OCI-LY7 (cell line): ENCODE measurements at regions not wholly inside any gene's neighbourhood (a gene's known extent, or its start where the extent isn't known, plus 50 kb on each side); places are given as distances from the start of the nearest gene placed in this dataset.

ENCODE experiments used
- EZH2phosphoT487 ChIP-seq: fragments of 200-600 bp; sonication (generic); IDR thresholded peaks from 2 replicates; pipeline ENCODE4 v1.6.1; 2018; ENCODE audit warnings: low read depth, borderline replicate concordance, mild to moderate bottlenecking, mixed run types, antibody characterized with exemption, low read length, moderate library complexity, mixed read lengths
- TF ChIP-seq, protein P1 (sequence below): fragments of 200-600 bp; sonication (generic); conservative IDR thresholded peaks from 2 replicates; pipeline ENCODE4 v1.5.1; 2014; ENCODE audit warnings: mild to moderate bottlenecking, antibody characterized with exemption, low read length, moderate library complexity, mixed read lengths

DNA sequence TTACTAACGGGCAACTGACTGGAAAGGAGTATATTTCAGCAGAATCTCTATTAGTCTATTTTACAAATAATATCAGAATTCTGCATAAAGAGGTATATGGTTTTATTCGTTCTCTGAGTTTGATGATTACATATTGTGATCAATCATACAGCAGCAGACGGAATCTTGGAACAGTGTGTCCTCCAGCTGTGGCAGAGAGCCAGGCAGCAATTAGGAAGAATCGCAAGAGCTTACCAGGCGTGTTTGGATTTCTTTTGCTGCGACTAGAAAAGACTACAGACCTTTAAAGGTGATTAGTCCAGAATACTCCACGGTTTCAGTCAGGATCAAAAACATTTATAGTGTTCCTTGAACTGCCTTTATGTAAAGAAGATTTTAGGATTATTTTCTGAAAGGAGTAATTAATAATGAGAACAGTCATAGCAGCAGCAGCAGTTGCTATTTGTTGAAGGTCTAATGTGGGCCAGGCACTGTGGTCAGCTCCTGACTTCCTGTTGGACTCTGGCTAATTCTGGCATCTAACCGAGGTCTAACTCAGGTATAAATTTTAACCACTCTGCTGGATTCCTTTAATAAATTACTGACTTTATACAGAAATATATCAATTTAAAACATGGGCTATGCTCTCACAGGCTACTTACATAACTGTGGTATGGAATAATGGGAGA, 225.3 kb upstream of the CXorf66 start:
- TF ChIP-seq, protein P1, sequence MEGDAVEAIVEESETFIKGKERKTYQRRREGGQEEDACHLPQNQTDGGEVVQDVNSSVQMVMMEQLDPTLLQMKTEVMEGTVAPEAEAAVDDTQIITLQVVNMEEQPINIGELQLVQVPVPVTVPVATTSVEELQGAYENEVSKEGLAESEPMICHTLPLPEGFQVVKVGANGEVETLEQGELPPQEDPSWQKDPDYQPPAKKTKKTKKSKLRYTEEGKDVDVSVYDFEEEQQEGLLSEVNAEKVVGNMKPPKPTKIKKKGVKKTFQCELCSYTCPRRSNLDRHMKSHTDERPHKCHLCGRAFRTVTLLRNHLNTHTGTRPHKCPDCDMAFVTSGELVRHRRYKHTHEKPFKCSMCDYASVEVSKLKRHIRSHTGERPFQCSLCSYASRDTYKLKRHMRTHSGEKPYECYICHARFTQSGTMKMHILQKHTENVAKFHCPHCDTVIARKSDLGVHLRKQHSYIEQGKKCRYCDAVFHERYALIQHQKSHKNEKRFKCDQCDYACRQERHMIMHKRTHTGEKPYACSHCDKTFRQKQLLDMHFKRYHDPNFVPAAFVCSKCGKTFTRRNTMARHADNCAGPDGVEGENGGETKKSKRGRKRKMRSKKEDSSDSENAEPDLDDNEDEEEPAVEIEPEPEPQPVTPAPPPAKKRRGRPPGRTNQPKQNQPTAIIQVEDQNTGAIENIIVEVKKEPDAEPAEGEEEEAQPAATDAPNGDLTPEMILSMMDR, result no peak
- TF ChIP-seq EZH2phosphoT487, result no peak
